HG03342 (cell line): ENCODE measurements at regions not wholly inside any gene's neighbourhood (a gene's known extent, or its start where the extent isn't known, plus 50 kb on each side); places are given as distances from the start of the nearest gene placed in this dataset.

Experiments
- ATAC-seq: cut with Tn5 transposase; IDR thresholded peaks from one replicate; pipeline ENCODE4 v1.9.1; 2021; ENCODE audit warnings: mild to moderate bottlenecking, moderate library complexity; ENCODE audit not compliant: unreplicated experiment

DNA sequence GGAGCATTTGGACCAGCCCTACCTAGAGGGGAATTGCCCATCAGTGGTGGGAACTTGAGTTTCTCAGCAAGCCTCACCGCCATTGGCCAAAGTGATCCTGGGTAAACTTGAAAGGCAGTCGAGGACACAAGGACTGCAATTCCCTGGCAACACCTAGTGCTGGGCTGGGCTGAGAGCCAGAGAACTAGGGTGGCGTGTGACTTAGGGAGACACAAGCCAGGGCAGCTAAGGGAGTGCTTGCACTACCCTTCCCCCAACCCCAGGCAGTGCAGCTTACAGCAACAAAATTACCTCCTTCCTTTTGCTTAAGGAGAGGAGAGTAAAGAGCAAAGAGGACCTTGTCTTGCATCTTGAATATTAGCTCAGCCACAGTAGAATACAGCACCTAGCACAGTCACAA lies 176.9 kb upstream of the PRMT6 start:
- ATAC-seq: no peak

DNA sequence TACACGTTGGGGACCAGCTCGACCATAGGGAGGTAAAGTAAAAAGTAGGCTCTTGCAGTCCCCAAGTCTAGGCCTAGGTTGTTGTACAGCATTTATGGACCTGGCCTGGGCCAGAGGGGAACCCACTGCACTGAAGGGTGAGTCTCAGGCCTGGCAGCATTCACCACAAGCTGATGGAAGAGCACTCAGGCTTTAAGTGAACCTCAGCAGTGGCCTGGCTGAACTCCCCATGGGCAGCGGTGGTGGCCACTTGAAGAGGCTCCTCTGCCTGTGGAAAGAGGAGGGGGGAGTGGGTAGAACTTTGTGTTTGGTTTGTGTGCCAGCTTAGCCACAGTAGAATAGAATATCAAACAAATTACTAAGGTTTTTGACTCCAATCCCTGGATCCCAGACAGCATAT lies 176.2 kb upstream of the PRMT6 start:
- ATAC-seq: no peak

DNA sequence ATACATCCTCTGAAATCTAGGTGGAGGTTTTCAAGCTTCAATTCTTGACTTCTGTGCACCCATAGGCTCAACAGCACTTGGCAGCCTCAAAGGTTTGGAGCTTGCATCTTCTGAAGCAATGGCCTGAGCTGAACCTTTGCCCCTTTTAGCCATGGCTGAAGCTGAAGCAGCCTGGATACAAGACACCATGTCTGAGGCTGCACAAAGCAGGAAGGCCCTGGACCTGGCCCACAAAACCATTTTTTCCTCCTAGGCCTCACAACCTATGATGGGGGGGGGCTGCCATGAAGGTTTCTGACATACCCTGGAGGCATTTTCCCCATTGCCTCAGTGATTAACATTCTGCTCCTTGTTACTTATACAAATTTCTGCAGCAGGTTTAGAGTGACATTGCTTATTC lies 173.3 kb upstream of the PRMT6 start:
- ATAC-seq: no peak

DNA sequence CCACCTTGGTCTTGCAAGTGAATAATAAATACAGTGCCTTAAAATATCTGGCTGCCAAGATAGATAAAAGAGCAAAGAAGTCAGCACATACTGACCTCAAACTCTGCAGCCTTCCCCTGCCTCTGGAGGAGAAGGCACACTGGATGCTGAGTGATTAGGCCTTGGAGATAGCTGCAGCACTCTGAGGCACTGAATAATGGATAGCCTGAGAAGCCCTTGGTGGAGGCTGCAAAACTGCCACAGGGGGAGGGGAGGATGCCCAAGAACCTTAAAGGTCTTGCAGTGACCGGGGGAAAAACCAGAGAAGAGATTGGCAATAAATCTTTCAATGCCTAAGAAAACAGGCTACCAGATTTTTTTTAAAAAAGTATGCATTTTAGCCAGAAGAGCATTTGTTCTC lies 167.4 kb upstream of the PRMT6 start:
- ATAC-seq: no peak

DNA sequence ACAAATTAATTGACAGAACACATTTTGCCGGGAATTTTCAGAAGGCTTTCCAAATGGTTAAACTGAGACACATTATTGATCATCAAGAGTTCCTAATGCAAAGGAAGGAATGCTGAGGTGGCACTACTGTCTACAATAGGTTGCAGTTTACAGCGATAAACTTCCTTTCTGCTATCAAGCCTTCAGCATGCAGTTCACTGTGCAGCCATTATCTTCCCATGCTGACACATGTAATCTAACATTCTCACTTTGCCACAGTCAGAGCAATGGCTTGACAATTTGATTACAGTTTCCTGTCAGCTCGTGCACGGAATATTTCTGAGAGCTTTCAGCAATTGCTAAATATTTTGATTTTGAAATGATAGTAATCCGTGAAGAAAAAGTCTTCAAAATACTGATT lies 166.9 kb upstream of the PRMT6 start:
- no peak for ATAC-seq

DNA sequence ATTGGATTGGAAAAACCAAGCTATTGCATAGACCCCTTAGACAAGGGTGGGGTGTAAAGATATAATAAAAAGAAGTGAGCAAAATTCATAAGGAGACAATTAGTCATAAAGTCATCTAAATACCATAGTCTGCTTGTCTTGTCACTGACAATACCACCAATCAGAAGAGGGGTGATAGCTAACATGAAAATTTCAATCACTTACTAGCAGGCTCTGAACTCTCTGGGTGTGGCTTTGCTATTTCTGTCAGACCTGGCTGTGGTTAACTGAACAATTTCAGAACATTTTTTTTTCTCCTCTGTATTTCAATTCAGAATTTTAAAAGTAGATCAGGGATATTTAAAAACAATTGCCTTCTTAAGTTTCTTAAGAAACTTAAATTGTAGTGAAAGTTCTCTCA lies 158.5 kb upstream of the PRMT6 start:
- no peak for ATAC-seq

DNA sequence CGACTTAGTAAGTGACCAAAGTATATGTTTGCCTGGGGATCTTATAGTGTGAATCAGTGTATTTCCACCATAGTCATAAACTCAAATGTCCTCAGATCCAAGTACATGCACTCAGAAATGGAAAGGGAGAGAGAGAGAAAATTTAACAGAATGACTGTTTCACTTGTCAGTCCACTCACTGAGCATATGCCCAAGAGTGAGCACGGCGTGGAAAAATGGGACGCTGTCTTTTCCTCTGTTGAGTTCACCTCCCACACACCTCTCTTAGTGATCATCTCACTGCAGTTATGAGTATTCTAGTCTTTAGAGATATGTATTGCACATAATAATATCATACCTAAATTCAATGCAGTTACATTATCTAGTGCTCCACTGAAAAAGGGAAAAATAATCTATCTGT lies 156.8 kb upstream of the PRMT6 start:
- ATAC-seq: no peak

DNA sequence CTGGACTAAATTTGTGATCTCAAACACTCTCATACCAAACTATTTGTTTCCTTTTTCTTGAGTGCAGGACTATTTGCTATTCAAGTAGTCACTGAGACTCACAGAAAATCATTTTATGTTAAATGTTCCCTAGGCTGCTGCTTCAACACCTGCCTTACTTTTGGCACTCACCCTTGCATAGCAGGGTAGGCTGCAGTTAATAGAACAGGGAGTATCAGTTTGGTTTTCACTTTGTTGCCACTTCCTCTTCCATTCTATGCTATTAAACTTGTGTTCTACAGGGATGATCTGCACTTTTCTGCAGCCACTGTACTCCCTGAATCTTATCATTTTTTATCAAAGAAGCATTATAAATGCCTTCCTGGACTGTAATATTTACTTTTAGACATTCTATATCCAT lies 148.7 kb upstream of the PRMT6 start:
- ATAC-seq: peak; percentile 100

DNA sequence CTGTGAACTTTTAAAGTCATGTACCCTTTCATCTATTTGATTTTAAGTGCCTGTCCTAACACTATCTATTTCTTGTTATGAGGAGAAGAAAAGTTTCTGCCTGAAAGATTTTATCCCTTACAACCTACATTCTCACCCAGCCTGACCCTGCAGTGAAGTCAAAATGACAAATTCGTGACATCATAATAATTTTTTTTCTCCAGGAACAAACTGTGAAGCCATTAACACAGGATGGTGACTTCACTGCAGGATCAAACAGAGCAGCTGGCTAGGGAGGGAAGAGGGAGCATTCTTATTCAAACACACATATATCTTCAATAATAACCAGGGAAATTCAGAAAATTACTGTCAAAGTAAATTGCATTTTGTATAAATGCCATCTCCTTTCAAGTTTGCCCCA lies 147.8 kb upstream of the PRMT6 start:
- no peak for ATAC-seq

DNA sequence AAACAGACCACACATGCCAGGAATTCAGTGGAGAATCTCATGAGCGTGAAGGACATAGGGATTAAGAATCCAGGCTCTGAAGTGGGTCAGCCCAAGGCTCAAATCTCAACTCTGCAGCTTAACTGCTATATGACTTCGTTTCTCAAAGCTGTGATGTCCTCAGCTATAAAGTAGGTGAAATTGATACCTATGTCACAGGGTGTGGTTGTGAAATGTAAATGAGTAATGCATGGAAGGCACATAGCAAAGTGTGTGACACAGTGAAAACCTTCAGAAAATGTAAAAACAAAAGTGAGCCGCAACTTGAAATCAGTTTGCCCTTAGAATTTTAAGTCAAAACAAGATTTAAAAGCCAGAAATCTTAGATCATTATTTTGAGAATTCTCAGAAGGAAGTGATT lies 145.7 kb upstream of the PRMT6 start:
- ATAC-seq: no peak

DNA sequence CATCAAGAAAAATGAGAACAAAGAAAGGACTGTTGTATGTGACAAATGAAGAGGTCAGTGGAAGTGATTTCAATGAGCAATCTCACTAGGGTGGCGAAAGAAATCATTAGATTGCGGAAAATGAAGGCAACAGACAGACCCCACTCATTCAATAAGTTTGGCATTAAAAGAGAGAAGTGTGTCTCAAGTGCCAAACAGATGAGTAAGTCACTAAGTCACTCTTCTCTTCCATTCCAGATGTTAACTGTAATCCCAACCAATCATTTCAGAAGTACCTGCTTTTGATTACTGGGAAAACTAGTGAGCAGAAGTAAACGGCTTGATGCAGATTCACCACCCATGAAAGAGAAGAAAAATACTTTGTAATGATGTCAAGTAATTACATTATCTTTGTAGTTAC lies 144.3 kb upstream of the PRMT6 start:
- ATAC-seq: no peak

DNA sequence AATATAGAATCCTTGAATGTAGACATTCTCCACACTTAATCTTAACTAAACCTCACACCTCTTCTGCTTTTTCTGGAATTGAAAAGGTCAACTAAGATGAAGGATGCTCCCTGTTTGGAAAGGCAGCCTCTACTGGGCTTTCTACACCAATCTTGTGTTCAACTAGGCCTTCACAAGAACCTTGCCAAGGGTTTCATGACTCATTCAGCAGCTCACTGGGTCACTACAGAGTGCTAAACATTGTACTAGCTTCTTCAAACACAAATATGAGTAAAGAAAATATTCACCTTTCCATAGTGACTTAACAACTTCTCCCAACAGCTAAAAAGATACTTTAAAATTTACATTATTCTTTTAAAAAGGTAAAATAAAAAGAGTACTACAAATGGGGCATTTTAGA lies 135.3 kb upstream of the PRMT6 start:
- ATAC-seq: no peak

DNA sequence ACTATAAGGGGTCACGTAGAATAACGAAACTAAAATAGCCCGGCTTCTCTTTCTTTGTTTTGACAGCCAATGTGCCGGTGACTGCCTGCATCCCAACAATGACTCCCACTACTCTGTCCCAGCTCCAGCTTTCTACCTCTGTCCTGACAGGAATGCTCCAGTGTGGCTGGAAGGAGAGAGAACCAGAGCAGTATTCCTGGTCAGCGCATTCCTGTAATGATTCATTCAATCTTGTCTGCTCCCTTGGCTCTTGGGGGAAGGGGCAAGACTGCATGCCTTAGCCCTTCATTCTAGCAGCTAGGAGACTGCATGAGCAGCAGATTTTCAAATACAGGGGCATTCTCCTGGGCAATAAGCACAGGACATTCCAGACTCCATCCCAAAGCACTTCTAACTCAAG lies 132.1 kb upstream of the PRMT6 start:
- no peak for ATAC-seq

DNA sequence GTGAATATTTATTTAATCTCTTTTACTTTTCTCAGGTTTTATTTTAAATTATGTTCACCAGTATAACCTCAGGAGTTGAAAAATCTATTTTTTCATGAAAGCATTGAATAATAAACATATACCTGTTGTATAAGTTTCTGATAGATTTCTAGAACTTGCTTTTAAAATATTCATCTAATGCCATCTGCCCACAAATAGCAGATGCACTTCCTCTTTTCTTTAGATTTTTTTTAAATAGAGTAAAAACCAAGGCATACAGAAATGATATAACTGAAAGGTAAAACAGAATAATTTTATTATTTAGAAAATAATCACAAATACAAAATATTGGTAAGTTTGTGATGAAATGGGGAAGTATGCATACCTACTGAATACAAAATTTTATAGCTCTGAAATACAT lies 130.7 kb upstream of the PRMT6 start:
- ATAC-seq: no peak

DNA sequence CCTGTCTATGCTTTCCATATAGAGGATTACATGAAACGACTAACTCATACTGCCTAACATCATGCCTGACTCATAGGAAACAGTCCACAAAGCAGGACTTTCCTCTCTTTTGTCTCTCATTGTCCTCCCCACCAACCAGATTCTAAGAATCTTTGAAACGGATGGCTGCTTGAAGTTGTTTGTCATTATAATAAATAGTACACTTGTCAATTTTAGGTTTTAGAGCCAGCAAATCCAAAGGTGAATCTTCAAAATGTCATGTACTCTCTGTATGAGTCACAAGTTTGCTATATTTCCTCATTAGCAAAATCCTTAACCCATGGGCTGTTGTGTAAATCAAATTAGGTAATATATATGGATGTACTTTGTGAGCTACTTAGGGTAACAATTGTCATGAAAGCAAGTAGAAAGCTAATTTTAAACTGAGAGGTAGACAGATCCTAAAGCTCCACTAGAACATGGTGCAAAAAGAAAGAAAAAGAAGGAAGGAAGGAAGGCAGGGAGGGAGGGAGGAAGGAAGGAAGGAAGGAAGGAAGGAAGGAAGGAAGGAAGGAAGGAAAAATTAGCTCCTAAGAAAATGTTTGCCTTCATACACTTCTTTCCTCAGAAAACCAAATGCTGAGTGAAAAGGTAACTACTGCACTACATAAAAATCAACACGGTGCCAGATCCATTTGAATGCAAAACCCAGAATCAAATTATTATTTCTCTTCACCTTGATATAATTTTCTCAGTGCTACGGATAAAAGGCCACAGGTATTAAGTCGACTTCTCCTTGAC lies 129.5 kb upstream of the PRMT6 start:
- no peak for ATAC-seq

DNA sequence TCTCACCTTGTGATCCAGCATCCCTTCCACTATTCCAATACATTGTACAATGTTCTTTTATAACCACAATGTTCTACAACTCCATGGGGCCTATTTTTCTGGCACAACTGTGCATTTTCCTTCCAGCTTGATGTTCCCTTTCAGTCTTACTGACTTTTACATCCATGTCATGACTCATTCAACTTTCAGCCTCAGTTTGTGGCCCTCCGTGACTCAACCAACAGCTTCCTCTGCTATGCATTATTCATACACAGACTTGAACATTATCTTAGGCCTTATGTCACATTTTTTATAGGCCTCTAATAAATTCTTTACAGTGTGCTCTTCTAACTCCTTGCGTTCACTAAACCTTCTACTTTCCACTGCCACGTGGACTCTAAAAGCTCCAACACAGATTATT lies 119.4 kb upstream of the PRMT6 start:
- no peak for ATAC-seq

DNA sequence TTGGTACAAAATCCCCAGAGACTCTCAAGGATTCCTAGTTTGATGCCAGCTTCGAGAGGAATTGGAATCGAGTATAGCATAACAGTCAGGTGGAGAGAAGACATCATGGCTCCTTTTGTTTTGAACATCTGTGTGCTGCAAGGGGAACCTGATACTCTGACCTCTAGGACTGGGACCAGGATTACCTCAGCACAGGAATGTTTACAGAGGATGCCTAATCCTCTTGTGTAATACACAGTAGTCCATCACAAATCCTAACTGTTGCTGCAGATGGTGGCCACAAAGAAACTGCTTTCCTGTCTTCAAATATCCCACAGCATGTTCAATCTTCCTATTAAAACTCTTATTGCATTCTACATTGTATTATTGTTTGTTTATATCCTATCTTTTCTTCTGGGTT lies 111.8 kb upstream of the PRMT6 start:
- ATAC-seq: no peak

DNA sequence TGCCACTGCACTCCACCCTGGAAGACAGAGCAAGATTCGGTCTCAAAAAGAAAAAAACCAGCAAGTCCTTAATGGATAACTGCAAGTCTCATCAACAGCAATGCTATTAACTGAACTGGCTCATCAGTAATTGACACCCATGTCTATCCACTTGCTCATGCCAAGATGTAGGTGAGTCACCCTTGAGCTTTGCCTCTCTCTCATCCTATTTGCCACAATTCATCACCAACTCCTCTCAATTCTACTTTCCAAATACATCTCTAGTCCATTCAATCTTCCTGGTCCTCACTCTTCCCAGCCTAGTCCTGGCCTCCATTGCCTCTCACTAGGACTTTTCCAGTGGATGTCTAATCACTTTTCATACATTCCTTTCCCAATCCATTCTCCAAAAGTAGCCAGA lies 103.7 kb upstream of the PRMT6 start:
- no peak for ATAC-seq

DNA sequence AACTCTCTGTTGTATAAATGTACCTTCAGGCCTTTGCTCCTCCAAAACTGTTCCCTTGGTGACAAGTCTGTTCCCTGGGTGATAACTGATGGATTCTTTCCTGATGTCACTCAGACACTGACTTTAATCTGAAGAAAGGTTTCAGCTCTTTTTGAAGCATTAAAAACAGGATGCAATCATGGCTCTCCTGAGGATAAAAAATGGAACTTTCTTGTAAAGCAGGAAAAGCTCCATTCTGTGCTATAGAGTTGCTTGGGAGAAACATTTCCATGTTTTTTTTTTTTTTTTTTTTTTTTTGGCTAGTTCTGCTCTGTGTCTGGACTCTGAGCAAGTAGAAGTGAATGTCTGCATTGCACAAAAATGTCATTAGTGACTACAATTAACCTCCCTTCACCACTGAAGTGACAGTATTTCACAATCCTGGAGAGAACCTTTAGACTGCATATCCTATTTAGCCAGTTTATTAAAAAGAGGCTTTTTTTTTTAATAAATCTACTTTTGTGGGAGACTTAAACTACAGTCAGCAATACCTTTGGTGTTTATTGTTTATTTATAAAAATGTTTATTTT lies 101.7 kb upstream of the PRMT6 start:
- ATAC-seq: no peak

DNA sequence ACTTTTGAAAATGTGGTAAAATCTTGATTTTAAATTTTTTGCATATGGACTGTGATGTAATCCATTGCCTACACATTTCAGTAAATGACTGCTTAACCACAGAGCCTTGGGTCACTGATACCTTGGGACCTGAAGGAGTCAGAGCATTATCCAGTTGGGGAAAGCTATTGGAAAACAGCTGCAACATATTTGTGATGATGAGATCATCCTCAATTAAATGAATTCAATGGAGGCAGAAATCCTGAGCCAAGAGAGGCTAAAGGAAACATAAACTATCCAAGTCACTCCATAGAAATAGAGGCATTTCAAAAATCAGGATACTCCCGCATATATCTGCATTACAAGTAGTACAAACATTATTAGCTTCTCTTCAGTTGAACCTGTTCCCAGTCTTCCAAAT lies 99.8 kb upstream of the PRMT6 start:
- no peak for ATAC-seq

DNA sequence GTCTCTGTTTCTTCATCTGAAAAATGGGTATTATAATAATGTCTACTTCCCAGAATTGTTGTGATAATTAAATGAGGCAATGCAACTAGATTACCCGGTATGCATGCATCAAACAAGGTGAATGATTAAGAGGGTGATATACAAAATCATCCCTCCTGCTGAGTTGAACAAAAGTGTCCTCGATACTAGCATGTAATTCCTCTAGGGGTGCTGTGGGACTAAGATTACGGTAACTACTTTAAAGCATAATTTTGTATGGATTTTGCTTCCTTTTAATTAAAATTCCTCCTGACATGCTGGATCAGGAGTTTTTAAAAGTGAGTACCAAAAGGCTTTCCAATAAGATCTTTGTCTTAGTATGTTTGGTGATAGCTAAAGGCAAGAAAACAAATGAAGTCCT lies 98.7 kb upstream of the PRMT6 start:
- ATAC-seq: no peak

DNA sequence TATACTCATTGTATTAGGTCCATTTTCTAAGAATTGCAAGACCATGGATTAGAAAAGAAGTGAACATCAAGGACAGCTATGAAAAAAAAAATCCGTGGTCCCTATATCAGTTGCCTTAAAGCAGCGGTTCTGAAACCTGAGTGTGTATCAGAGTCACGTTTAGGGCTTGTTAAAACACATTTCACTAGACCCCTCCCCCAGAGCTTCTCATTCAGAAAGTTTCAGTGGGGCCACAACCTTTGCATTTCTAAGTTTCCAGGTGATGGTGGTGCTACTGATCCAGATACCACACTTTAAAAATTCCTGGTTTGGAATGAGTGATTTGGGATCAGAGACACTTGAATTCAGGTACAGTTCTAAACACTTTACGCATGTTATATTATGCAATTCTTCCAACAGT lies 96.1 kb upstream of the PRMT6 start:
- ATAC-seq: peak; percentile 64

DNA sequence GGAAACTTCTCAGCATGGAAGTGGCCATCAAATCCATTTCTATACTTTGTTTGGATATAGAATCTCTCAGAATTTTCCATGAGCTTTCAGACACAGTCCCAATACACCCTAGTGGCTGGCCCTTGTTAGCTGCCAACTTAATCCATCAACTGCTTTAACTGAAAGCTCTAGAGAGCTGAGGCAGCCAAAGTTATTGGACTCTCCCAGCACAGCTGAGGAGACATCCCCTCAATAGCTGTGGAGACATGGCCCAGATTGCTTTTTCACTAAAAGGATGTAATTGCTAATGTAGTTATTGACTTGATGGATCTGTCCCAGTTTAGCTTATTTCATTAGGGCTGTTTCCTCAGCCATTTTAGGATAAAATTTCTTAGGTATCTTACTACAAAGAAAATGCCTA lies 94.8 kb upstream of the PRMT6 start:
- no peak for ATAC-seq
